ENCODE measurements at regions not wholly inside any gene's neighbourhood (a gene's known extent, or its start where the extent isn't known, plus 50 kb on each side); places are given as distances from the start of the nearest gene placed in this dataset.

DNA sequence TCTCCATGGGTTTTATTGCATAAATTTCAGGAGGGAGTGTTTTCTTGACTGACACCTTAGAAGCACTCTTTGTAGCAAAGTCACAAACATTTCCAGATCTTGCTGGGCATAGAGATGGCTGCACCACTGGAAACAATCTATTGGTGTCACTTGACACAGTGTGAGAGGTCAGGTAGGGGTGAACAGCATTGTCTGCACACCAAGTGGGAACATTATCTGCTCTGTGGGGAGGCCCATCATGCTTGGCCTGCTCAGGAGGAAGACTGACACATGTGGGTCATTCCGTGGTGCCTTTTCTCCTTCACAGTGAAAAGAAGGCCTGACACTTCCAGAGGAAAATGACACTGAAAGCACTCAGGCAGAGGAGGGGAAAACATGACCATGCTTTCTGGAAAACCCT lies 149.9 kb upstream of the GALNT15 start:
- Mint-ChIP-seq H3K9me3 (peaks cover 3 to 5% of the 10 kb centered on the region in 2 experiments; a peak in 2 of 5 replicates), H3K27me3 (ENCODE audit: low read depth) (peaks cover 16% of the 10 kb centered on the region), H3K4me3 (no peak overlapping the region), H3K36me3 (ENCODE audit: insufficient read depth in 1 of 3, low read depth in 3 of 3) (no peaks in the 10 kb centered on the region), H3K4me1 (no peaks in the 10 kb centered on the region), H3K27ac (no peak overlapping the region)
- Histone ChIP-seq H3K4me1 (ENCODE audit: insufficient read depth, low read length) (no peaks in the 10 kb centered on the region), H3K79me2 (ENCODE audit: insufficient read depth, low read length) (no peaks in the 10 kb centered on the region), H4K91ac (ENCODE audit: insufficient read length, low read depth, low read length) (no peak overlapping the region), H2AK5ac (ENCODE audit: insufficient read length, low read length) (no peak overlapping the region), H3K56ac (ENCODE audit: insufficient read length, low read depth, low read length) (no peak overlapping the region), H3K9ac (ENCODE audit: extremely low read depth, insufficient read length, low read length) (no peak overlapping the region), H3K18ac (ENCODE audit: insufficient read length, low read depth, low read length) (no peak overlapping the region), H2BK120ac (ENCODE audit: low read depth, low read length, poor library complexity, severe bottlenecking) (no peak overlapping the region), H3K4me2 (ENCODE audit: insufficient read depth, insufficient read length, low read length) (no peak overlapping the region), H3K27me3 (ENCODE audit: insufficient read depth, low read length) (no peaks in the 10 kb centered on the region), H4K8ac (replicated peaks; ENCODE audit: insufficient read length, low read depth, low read length) (no peak overlapping the region), H3K23ac (ENCODE audit: insufficient read length, low read depth, low read length) (no peak overlapping the region), H3K14ac (ENCODE audit: insufficient read depth, low read length) (no peak overlapping the region), H2BK20ac (ENCODE audit: low read depth, low read length, poor library complexity, severe bottlenecking) (no peak overlapping the region), H2BK12ac (ENCODE audit: insufficient read length, low read depth, low read length) (no peak overlapping the region), H2AFZ (ENCODE audit: low read length) (no peak overlapping the region), H3K4ac (ENCODE audit: low read depth, low read length) (no peak overlapping the region), H3T11ph (ENCODE audit: low read length) (no peak overlapping the region), H3K79me1 (ENCODE audit: insufficient read depth, low read depth, low read length, poor library complexity, severe bottlenecking) (no peaks in the 10 kb centered on the region), H3K27ac (ENCODE audit: insufficient read length, low read depth, low read length) (no peak overlapping the region), H2BK5ac (ENCODE audit: insufficient read length, low read length) (no peak overlapping the region), H3K23me2 (ENCODE audit: insufficient read length, low read depth, low read length, poor library complexity, severe bottlenecking) (no peaks in the 10 kb centered on the region), H4K20me1 (ENCODE audit: control insufficient read depth, insufficient read depth, insufficient read length) (no peaks in the 10 kb centered on the region), H3K9me3 (ENCODE audit: control insufficient read depth, low read depth, low read length) (peaks cover 5% of the 10 kb centered on the region), H4K5ac (ENCODE audit: insufficient read length, low read depth, low read length) (no peak overlapping the region), H2BK15ac (ENCODE audit: low read depth, low read length) (no peak overlapping the region)
- TF ChIP-seq, protein P1, sequence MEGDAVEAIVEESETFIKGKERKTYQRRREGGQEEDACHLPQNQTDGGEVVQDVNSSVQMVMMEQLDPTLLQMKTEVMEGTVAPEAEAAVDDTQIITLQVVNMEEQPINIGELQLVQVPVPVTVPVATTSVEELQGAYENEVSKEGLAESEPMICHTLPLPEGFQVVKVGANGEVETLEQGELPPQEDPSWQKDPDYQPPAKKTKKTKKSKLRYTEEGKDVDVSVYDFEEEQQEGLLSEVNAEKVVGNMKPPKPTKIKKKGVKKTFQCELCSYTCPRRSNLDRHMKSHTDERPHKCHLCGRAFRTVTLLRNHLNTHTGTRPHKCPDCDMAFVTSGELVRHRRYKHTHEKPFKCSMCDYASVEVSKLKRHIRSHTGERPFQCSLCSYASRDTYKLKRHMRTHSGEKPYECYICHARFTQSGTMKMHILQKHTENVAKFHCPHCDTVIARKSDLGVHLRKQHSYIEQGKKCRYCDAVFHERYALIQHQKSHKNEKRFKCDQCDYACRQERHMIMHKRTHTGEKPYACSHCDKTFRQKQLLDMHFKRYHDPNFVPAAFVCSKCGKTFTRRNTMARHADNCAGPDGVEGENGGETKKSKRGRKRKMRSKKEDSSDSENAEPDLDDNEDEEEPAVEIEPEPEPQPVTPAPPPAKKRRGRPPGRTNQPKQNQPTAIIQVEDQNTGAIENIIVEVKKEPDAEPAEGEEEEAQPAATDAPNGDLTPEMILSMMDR (conservative IDR thresholded peaks at IDR 0.05): no peak
- no CpG with 5 or more reads among the region's 1 CpG for WGBS (ENCODE audit: extremely low coverage, insufficient read length, low lambda C conversion rate)
- DNase-seq: no peak
